Heart left ventricle (tissue), 16 donors: ENCODE measurements at regions not wholly inside any gene's neighbourhood (a gene's known extent, or its start where the extent isn't known, plus 50 kb on each side); places are given as distances from the start of the nearest gene placed in this dataset.

Experiments
- ATAC-seq, 4 donors: fragments of 200-7000 bp; cut with Tn5 transposase; one replicate each; pipeline ENCODE4 v1.9.1; 2020 to 2022; ENCODE audit warnings: moderate library complexity in 4 of 4, mild to moderate bottlenecking in 3 of 4, moderate number of reproducible peaks in 1 of 4
- DNase-seq, 5 donors: peaks; one replicate each; pipeline ENCODE4 v3.0.0-alpha.2; 2020
- H3K27ac ChIP-seq, 12 donors: fragments of 200-600 bp; sonication (generic) in 4 of 12; one replicate each; pipeline versions ENCODE4 v1.5.0 to v1.8.0; 2016 to 2022; ENCODE audit warnings: mild to moderate bottlenecking in 2 of 12
- H3K27me3 ChIP-seq, 9 donors: fragments of 200-600 bp; sonication (generic) in 2 of 9; one replicate each; pipeline versions ENCODE4 v1.5.1 to v1.8.0; 2016 to 2022; ENCODE audit warnings: mild to moderate bottlenecking in 3 of 9
- H3K36me3 ChIP-seq, 9 donors: fragments of 200-600 bp; sonication (generic) in 2 of 9; one replicate each; pipeline versions ENCODE4 v1.5.0 to v1.8.0; 2018 to 2022; ENCODE audit warnings: mild to moderate bottlenecking in 2 of 9
- H3K4me1 ChIP-seq, 12 donors: fragments of 200-600 bp; sonication (generic) in 4 of 12; one replicate each; pipeline versions ENCODE4 v1.5.0 to v1.8.0; 2016 to 2022; ENCODE audit warnings: mild to moderate bottlenecking in 3 of 12
- H3K4me3 ChIP-seq, 12 donors: fragments of 200-600 bp; sonication (generic) in 4 of 12; one replicate each; pipeline versions ENCODE4 v1.5.0 to v1.8.0; 2017 to 2022; ENCODE audit warnings: mild to moderate bottlenecking in 9 of 12, moderate library complexity in 4 of 12
- H3K9me3 ChIP-seq, 12 donors: fragments of 200-600 bp; sonication (generic) in 4 of 12; one replicate each; pipeline versions ENCODE4 v1.5.0 to v1.8.0; 2016 to 2022; ENCODE audit warnings: mild to moderate bottlenecking in 1 of 12
- CTCF ChIP-seq, 12 donors: fragments of 200-600 bp; sonication (generic) in 4 of 12; IDR thresholded peaks; one replicate each; pipeline versions ENCODE4 v1.5.0 to v1.8.0; 2018 to 2022; ENCODE audit warnings: antibody characterized with exemption in 12 of 12, mild to moderate bottlenecking in 5 of 12
- POLR2A ChIP-seq, 2 donors: fragments of 450-650 bp; IDR thresholded peaks; one replicate each; pipeline ENCODE4 v1.6.1; 2017; ENCODE audit warnings: antibody characterized with exemption in 2 of 2, mild to moderate bottlenecking in 2 of 2, moderate library complexity in 2 of 2
- WGBS, 4 donors: extraction: QIAGEN DNeasy Blood & Tissue Kit in 2 of 4; methylation state at CpG; one replicate each; pipeline versions ENCODE4 v1.1.5 to v1.1.7; 2013 to 2018; 5-methylcytosine and 5-hydroxymethylcytosine counted together
- intact Hi-C, 10 donors: fragments of 100-400 bp; cut with DNase I; formaldehyde crosslinking; loops; one replicate each; pipeline versions ENCODE4 v1.11.1 to v1.14.2; 2022
- donor health status: ischemic (EF 13 %, LVEDD 7.1; RV severe dilation, severe dysfunction).
- donor health status: healthy with polysubstance abuse.
- donor health status: DM: no; HTN: yes; CAD: no.
- donor health status: DM: no; HTN: no; CAD: no.
- donor health status: ischemic (EF 25% LVEDD 6.9; RV normal size, moderate dysfunction).
- donor health status: ischemic (EF 25% LVEDD 5.7; RV mildly dilated, moderate dysfunction).
- donor health status: healthy.
- donor health status: DM: yes; HTN: yes; CAD: no.
- donor health status: ischemic (EF 35%, LVEDD 5.7; RV mildly dilated, moderate dysfunction).
- donor health status: nonischemic (EF 11% LVEDD 7.7; RV severe dilation, severe dysfunction).
- donor health status: DM: yes; HTN: yes; CAD: no.
- donor health status: PGD.
- donor health status: ischemic (EF 29% LVEDD 5.4; RV normal size, mild dysfunction).
- donor health status: nonischemic (EF 23%, LVEDD 6.1; RV moderate dilation, normal function).

- 32 to 65% (median 56%) methylated on average over 3 of the region's 3 CpGs for WGBS, 4 donors
- TF ChIP-seq CTCF (IDR thresholded peaks at IDR 0.05), result no peak
- TF ChIP-seq POLR2A (IDR thresholded peaks at IDR 0.05), result no peak
- Histone ChIP-seq H3K9me3 (no peaks in the 10 kb centered on the region), H3K27ac (no peak overlapping the region), H3K4me3 (no peak overlapping the region), H3K27me3 (no peaks in the 10 kb centered on the region), H3K4me1 (no peaks in the 10 kb centered on the region), H3K36me3 (no peaks in the 10 kb centered on the region)
- intact Hi-C loops, result no loop called here
- ATAC-seq (no peak), DNase-seq (no peak)
Observed at GRCh38 chr5:98102936-98103335, 670.5 kb upstream of the RGMB start.

- Histone ChIP-seq H3K27me3 (no peaks in the 10 kb centered on the region), H3K27ac (no peak overlapping the region), H3K36me3 (no peaks in the 10 kb centered on the region), H3K9me3 (no peaks in the 10 kb centered on the region), H3K4me1 (no peaks in the 10 kb centered on the region), H3K4me3 (no peak overlapping the region)
- ATAC-seq, result no peak
- no peak for TF ChIP-seq CTCF (IDR thresholded peaks at IDR 0.05)
- no peak for DNase-seq
- 49 to 67% (median 52%) methylated on average over 5 of the region's 5 CpGs for WGBS, 4 donors
- intact Hi-C loops, result no loop called here
Observed at GRCh38 chr5:98103807-98104206, 669.7 kb upstream of the RGMB start.

- intact Hi-C loops, result no loop called here
- no peaks in the 10 kb centered on the region for H3K4me1 ChIP-seq
- WGBS, 4 donors, result 60 to 89% (median 67%) methylated on average over 3 of the region's 3 CpGs
- H3K4me3 ChIP-seq, result no peak overlapping the region
- ATAC-seq, result no peak
- H3K27ac ChIP-seq, result no peak overlapping the region
- H3K27me3 ChIP-seq, result no peaks in the 10 kb centered on the region
- no peak for TF ChIP-seq POLR2A (IDR thresholded peaks at IDR 0.05)
- no peak for TF ChIP-seq CTCF (IDR thresholded peaks at IDR 0.05)
- no peak for DNase-seq
- no peaks in the 10 kb centered on the region for H3K9me3 ChIP-seq
- H3K36me3 ChIP-seq, result no peaks in the 10 kb centered on the region
Observed at GRCh38 chr5:98104454-98105188, 668.8 kb upstream of the RGMB start.

GRCh38 chr5:98105681-98106080, 667.8 kb upstream of the RGMB start:
- ATAC-seq (no peak), DNase-seq (no peak)
- Histone ChIP-seq H3K4me1 (no peaks in the 10 kb centered on the region), H3K4me3 (no peak overlapping the region), H3K27me3 (no peaks in the 10 kb centered on the region), H3K9me3 (no peaks in the 10 kb centered on the region), H3K27ac (peak overlapping the region in 1 of 12 donors; percentile 29), H3K36me3 (no peaks in the 10 kb centered on the region)
- WGBS, 4 donors, result 60 to 66% (median 64%) methylated on average over 6 of the region's 6 CpGs
- TF ChIP-seq CTCF (IDR thresholded peaks at IDR 0.05) (no peak), POLR2A (IDR thresholded peaks at IDR 0.05) (no peak)
- intact Hi-C loops, result no loop called here
